ENCODE measurements at regions not wholly inside any gene's neighbourhood (a gene's known extent, or its start where the extent isn't known, plus 50 kb on each side); places are given as distances from the start of the nearest gene placed in this dataset.
A peak's percentile ranks its signal among the peaks of the same experiment; 100 is the strongest.

DNA sequence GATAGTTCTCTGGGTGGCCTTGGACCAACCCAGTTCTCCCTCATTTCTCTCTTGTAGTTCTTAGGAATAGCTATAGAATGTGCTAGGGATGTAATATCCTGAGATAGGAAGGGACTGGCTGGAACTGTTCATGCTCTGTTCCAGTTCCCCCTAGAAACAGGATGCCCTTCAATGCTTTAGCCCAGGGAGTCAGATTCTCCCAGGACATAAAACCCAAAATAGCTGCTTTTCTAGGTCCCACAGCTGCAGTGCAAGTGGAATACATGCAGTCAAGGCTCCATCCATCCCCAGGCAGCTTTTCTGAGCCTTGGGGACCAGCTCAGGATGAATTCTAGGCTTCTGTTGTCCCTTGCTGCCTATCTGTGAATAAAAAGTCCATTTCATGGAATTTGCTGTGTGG is 257.3 kb upstream of the CTAGE1 start:
- no peak for DNase-seq (ENCODE audit: low read depth in 1 of 2, low spot score in 1 of 2)
- TF ChIP-seq, protein P1, sequence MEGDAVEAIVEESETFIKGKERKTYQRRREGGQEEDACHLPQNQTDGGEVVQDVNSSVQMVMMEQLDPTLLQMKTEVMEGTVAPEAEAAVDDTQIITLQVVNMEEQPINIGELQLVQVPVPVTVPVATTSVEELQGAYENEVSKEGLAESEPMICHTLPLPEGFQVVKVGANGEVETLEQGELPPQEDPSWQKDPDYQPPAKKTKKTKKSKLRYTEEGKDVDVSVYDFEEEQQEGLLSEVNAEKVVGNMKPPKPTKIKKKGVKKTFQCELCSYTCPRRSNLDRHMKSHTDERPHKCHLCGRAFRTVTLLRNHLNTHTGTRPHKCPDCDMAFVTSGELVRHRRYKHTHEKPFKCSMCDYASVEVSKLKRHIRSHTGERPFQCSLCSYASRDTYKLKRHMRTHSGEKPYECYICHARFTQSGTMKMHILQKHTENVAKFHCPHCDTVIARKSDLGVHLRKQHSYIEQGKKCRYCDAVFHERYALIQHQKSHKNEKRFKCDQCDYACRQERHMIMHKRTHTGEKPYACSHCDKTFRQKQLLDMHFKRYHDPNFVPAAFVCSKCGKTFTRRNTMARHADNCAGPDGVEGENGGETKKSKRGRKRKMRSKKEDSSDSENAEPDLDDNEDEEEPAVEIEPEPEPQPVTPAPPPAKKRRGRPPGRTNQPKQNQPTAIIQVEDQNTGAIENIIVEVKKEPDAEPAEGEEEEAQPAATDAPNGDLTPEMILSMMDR (IDR thresholded peaks at IDR 0.05; ENCODE audit: low read depth, low read length): no peak
- no peaks in the 10 kb centered on the region for H3K4me1 ChIP-seq (ENCODE audit: low read depth)

DNA sequence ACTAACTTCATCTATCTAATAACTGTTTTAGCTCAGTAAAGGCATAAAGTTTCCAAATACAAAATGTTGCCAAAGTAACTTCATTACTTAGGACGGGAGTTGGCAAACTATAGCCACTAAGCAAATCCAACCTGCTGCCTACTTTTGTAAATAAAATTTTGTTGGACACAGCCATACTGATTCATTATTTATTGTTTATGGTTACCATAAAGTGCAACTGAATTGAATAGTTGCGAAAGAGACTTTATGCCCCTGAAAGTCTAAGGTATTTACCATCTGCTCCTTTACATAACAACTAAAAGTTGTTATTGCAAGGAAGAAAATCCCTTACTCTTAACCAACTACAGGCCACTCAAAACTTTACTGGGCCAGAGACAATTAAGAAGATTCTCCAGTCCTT is 256.7 kb upstream of the RBBP8 start:
- H3K27me3 ChIP-seq: no peaks in the 10 kb centered on the region
- DNase-seq (ENCODE audit: low read depth in 1 of 2, low spot score in 1 of 2): peak in 1 of 2 donors; percentile 26
- H3K9me3 ChIP-seq (ENCODE audit: low read depth): no peaks in the 10 kb centered on the region
- no peak overlapping the region for H3K4me3 ChIP-seq
- H3K4me1 ChIP-seq (ENCODE audit: low read depth): peaks cover under 1% of the 10 kb centered on the region
- H3K36me3 ChIP-seq: no peaks in the 10 kb centered on the region
- TF ChIP-seq, protein P1 (IDR thresholded peaks at IDR 0.05; ENCODE audit: low read depth, low read length): no peak
- H3K27ac ChIP-seq: no peak overlapping the region

More for the DNA sequence above, 257.3 kb upstream of the CTAGE1 start:
- no peaks in the 10 kb centered on the region for H3K27me3 ChIP-seq
- no peaks in the 10 kb centered on the region for H3K36me3 ChIP-seq
- no peaks in the 10 kb centered on the region for H3K9me3 ChIP-seq (ENCODE audit: low read depth)
- H3K27ac ChIP-seq: no peak overlapping the region
- H3K4me3 ChIP-seq: no peak overlapping the region

DNA sequence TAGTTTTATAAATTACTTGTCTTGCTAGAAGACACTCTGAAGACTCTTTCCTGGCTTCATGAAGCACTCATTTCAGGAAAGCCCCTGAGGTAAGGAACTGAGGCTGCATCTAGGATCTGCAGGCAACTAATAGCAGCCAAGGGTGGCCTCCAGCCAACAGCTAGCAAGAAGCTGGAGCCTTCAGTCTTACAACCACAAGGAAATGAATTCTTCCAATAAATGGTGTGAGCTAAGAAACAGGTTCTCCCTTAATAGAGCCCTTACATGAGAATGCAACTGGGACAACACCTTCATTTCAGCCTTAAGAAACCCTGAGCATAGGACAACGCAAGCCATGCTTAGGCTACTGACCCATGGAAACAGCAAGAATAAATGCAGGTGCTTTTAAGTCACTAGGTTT is 254.6 kb upstream of the RBBP8 start:
- H3K27me3 ChIP-seq: no peaks in the 10 kb centered on the region
- peak in 1 of 2 donors; percentile 56 for DNase-seq (ENCODE audit: low read depth in 1 of 2, low spot score in 1 of 2)
- TF ChIP-seq, protein P1 (IDR thresholded peaks at IDR 0.05; ENCODE audit: low read depth, low read length): no peak

DNA sequence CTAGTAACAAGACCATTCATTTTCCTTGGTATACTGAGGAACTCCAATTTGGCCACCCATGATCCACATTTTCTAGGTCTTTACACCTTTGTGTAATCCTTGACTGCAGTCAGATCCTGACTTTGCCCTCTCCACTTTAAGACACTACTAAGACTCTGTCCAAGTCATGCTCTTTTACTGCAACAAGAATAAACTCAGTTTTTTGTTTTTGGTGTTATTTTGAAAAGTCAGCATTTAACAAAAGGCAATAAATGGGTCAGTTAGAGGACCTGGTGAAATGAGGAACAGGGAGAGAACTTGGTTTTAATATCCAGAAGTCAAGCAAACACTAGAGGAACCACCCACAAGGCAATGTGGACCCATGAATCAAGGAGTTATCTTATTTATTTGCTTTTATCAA is 252.2 kb upstream of the RBBP8 start:
- TF ChIP-seq, protein P1 (IDR thresholded peaks at IDR 0.05; ENCODE audit: low read depth, low read length): no peak
- Histone ChIP-seq H3K36me3 (no peaks in the 10 kb centered on the region), H3K27ac (no peak overlapping the region), H3K4me1 (ENCODE audit: low read depth) (peaks cover 4% of the 10 kb centered on the region), H3K27me3 (no peaks in the 10 kb centered on the region), H3K9me3 (ENCODE audit: low read depth) (no peaks in the 10 kb centered on the region), H3K4me3 (no peak overlapping the region)
- no peak for DNase-seq (ENCODE audit: low read depth in 1 of 2, low spot score in 1 of 2)

More for the DNA sequence above, 254.6 kb upstream of the RBBP8 start:
- no peaks in the 10 kb centered on the region for H3K9me3 ChIP-seq (ENCODE audit: low read depth)
- H3K36me3 ChIP-seq: no peaks in the 10 kb centered on the region
- H3K27ac ChIP-seq: no peak overlapping the region
- H3K4me1 ChIP-seq (ENCODE audit: low read depth): peaks cover 4% of the 10 kb centered on the region
- H3K4me3 ChIP-seq: no peak overlapping the region

DNA sequence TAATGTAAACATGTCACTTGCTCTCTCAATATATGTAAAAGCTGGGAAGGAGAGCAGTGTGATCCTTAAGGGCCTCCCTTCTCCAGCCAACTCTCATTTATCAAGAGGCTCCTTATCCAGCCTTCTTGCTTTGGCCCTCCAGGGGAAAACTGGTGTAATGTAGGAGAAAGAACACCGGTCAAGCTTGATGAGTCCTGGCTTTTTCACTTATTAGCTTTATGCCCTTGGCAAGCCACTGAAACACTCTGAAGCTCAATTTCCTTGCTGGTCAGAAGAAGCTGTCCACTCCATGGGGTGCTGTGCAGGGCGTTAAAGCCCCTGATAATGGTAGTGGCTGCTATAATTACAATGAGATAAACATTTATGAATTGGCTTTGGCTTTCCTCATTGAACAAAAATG is 251.2 kb upstream of the RBBP8 start:
- peaks cover 4% of the 10 kb centered on the region for H3K4me1 ChIP-seq (ENCODE audit: low read depth)
- H3K9me3 ChIP-seq (ENCODE audit: low read depth): no peaks in the 10 kb centered on the region
- peak in 1 of 2 donors; percentile 31 for DNase-seq (ENCODE audit: low read depth in 1 of 2, low spot score in 1 of 2)
- TF ChIP-seq, protein P1 (IDR thresholded peaks at IDR 0.05; ENCODE audit: low read depth, low read length): no peak
- H3K27me3 ChIP-seq: no peaks in the 10 kb centered on the region
- no peaks in the 10 kb centered on the region for H3K36me3 ChIP-seq
- H3K4me3 ChIP-seq: no peak overlapping the region
- H3K27ac ChIP-seq: no peak overlapping the region

GRCh38 chr18:22682720-22683119 is 250.4 kb upstream of the RBBP8 start:
- no peak for DNase-seq (ENCODE audit: low read depth in 1 of 2, low spot score in 1 of 2)
- Histone ChIP-seq H3K9me3 (ENCODE audit: low read depth) (no peaks in the 10 kb centered on the region), H3K27me3 (no peaks in the 10 kb centered on the region), H3K4me3 (no peak overlapping the region), H3K4me1 (ENCODE audit: low read depth) (peaks cover 4% of the 10 kb centered on the region), H3K27ac (no peak overlapping the region), H3K36me3 (no peaks in the 10 kb centered on the region)
- TF ChIP-seq, protein P1 (IDR thresholded peaks at IDR 0.05; ENCODE audit: low read depth, low read length): no peak
